NB4 (cell line): ENCODE measurements at regions not wholly inside any gene's neighbourhood (a gene's known extent, or its start where the extent isn't known, plus 50 kb on each side); places are given as distances from the start of the nearest gene placed in this dataset.

Experiments
- DNase-seq: peaks from one replicate; pipeline ENCODE4 v3.0.0; 2010; ENCODE audit warnings: low read depth
- H3K4me3 ChIP-seq: one replicate; pipeline ENCODE4 v1.5.1; 2011; ENCODE audit warnings: mild to moderate bottlenecking, low read depth, low read length, moderate library complexity
- MYC ChIP-seq: IDR thresholded peaks from 2 replicates; pipeline ENCODE4 v1.6.1; 2011; ENCODE audit warnings: low read depth, low read length
- POLR2A ChIP-seq: IDR thresholded peaks from 2 replicates; pipeline ENCODE4 v1.6.1; 2011; ENCODE audit warnings: mild to moderate bottlenecking; ENCODE audit not compliant: insufficient read length; ENCODE audit errors: extremely low read depth
- TF ChIP-seq, protein P1 (sequence below): IDR thresholded peaks from 2 replicates; pipeline ENCODE4 v1.6.1; 2011; ENCODE audit warnings: low read depth, low read length
- TF ChIP-seq, protein P2 (sequence below): IDR thresholded peaks from one replicate; pipeline ENCODE4 v1.5.1; 2012; ENCODE audit warnings: low read depth, low read length

DNA sequence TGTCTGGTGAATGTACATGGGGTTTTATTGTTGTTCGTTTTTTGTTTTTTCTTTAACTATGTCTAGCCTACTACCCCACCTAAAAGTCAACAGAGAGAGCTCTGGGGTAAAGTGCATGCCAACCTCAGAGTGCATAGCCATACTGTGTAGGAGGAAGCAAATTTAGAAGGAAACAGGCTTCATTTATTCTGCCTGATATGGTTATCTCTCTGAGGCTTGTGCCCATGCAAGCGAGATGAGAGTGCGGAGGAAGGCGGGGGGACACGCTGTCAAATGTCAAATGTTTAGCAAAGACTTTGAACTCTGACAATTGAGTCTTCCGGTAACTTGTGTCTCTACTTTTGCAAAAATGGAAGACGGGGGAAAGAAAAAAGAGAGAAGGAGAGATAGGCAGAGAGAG, 295.5 kb downstream of the ETS1 start:
- DNase-seq, result no peak
- no peak for TF ChIP-seq POLR2A
- TF ChIP-seq, protein P1, sequence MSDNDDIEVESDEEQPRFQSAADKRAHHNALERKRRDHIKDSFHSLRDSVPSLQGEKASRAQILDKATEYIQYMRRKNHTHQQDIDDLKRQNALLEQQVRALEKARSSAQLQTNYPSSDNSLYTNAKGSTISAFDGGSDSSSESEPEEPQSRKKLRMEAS, result no peak
- TF ChIP-seq, protein P2, sequence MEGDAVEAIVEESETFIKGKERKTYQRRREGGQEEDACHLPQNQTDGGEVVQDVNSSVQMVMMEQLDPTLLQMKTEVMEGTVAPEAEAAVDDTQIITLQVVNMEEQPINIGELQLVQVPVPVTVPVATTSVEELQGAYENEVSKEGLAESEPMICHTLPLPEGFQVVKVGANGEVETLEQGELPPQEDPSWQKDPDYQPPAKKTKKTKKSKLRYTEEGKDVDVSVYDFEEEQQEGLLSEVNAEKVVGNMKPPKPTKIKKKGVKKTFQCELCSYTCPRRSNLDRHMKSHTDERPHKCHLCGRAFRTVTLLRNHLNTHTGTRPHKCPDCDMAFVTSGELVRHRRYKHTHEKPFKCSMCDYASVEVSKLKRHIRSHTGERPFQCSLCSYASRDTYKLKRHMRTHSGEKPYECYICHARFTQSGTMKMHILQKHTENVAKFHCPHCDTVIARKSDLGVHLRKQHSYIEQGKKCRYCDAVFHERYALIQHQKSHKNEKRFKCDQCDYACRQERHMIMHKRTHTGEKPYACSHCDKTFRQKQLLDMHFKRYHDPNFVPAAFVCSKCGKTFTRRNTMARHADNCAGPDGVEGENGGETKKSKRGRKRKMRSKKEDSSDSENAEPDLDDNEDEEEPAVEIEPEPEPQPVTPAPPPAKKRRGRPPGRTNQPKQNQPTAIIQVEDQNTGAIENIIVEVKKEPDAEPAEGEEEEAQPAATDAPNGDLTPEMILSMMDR, result no peak
- TF ChIP-seq MYC, result no peak
- no peak overlapping the region for H3K4me3 ChIP-seq

DNA sequence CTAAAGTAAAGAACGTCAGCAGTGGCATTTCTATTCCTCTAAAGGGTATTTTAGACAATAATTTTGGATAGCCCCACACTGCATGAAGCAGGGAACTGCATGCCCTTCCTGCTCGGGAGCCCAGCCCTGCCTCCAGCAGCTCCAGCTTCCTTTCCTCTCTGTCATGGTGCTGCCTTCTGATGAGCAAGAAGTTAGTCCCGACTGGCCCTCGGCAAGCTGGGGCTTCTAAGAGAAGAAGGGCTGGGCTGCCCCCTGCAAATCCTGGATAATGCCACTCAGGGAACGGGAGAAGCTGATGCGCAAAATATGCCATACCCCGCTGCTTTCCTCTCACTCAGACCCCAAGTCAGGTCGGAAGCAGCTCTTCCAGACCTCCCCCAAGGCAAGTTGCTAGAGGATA, 296.4 kb downstream of the ETS1 start:
- no peak for DNase-seq
- TF ChIP-seq, protein P1, result no peak
- TF ChIP-seq POLR2A (no peak), MYC (no peak)
- TF ChIP-seq, protein P2, result no peak
- H3K4me3 ChIP-seq, result no peak overlapping the region

DNA sequence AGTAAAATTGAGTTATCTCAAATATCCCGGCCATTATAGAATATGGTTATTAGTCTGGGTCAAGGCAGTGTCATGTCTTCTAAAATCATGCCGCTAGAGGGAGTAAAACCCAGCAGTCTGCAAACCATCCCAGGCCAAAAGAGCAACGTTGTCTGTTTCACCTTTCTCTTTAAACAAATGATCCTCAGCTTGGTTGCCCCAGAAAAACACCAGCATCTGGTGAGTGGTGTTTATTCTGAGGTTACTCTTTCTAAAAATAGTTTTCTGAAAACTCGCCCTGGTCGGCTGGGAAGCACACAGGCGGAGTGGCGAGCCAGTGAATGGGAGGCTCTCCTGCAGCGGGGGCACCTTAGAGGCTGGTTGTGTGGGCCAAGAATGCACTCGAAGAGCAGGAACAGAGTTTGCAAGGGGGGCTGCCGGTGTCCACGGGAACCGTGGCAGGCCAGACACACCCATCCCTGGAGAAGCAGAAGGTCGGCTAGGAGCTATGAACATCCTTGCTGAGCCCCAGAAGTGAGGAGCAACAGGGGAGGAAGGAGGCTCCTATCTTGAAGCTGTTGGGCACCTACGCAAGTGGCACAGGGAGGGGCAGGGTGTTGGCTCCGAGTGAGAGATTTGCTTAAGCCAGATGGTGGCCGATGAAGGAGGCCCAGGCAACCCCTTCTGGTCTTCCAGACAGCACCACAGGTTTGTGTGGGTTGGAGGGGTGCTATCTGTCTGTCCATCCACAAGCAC, 297.1 kb downstream of the ETS1 start:
- TF ChIP-seq POLR2A, result no peak
- peak; percentile 66; the same call in 1 of the 2 replicates for TF ChIP-seq MYC
- TF ChIP-seq, protein P1, result peak; percentile 56; the same call in 1 of the 2 replicates
- TF ChIP-seq, protein P2, result peak; percentile 82
- peak; percentile 81 for DNase-seq
- no peak overlapping the region for H3K4me3 ChIP-seq

DNA sequence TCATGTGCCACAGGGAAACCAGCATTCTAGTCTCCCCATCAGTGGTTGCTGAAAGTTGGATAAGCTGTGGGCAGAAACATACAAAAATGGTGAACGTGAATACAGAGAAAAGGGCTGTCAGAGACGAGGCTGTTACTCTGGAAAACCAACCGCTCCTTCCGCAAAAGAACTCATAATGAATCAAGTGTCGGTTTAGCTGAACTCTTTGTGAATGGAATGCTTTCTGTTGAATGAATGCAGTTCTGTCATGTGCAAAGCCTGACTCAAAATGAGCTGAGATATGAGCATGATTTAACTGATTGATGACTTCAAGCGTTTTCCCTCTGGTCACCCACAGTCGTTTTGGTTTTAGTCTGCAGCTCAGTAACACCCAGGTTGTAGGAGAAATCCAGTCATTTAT, 298.3 kb downstream of the ETS1 start:
- TF ChIP-seq, protein P1, result no peak
- no peak for DNase-seq
- no peak overlapping the region for H3K4me3 ChIP-seq

DNA sequence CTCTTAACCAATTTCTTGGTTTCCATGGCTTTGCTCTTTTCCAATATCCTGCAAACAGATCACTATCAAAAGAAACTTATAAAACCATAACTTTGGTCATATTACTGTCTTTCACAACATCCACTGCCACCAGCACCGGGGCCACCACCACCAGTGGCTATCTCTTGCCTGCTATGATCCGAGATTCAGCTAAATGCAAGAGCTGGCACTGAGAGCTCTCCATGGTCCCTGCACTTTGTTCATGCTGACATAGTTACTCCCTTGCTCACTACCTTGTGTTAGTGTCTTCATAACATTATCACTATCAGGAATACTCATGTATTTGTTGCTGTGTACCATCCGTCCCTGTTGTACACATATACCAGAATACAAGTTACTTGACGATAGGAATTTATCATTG, 299.0 kb downstream of the ETS1 start:
- no peak overlapping the region for H3K4me3 ChIP-seq
- TF ChIP-seq, protein P1, result no peak
- no peak for TF ChIP-seq POLR2A
- TF ChIP-seq, protein P2, result no peak
- no peak for TF ChIP-seq MYC
- DNase-seq, result peak; percentile 9

DNA sequence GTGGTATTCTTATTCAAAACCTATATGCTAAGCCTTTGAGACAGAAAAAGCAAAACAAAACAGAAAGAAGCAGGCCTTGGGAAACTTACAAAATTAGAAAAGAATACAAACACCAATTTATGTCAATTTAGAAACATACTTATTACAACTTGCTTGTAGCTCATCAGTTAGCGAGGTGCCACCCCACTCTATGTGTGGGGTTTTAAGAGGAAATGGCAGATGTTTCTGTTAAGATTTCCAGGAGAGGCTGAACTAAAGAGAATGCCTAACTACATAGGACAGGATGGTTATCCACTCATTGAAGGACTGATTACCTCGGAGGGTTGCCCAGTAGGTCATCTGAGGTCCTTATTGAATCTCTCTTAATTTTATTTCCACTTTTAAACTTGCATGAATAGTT, 302.0 kb downstream of the ETS1 start:
- no peak for DNase-seq
- H3K4me3 ChIP-seq, result no peak overlapping the region
- TF ChIP-seq MYC (no peak), POLR2A (no peak)
- TF ChIP-seq, protein P1, result no peak
- TF ChIP-seq, protein P2, result no peak
